HPDE6-E6E7 (cell line): ENCODE measurements at regions not wholly inside any gene's neighbourhood (a gene's known extent, or its start where the extent isn't known, plus 50 kb on each side); places are given as distances from the start of the nearest gene placed in this dataset.

Experiments
- DNase-seq: peaks from one replicate; pipeline ENCODE4 v3.0.0; 2011; ENCODE audit warnings: missing footprints; ENCODE audit errors: extremely low spot score

- no peak for DNase-seq
Measured at GRCh38 chr9:693201-694091, 148.1 kb upstream of the DMRT1 start.

GRCh38 chr9:694092-694402 is 147.4 kb upstream of the DMRT1 start:
- DNase-seq, result no peak

DNA sequence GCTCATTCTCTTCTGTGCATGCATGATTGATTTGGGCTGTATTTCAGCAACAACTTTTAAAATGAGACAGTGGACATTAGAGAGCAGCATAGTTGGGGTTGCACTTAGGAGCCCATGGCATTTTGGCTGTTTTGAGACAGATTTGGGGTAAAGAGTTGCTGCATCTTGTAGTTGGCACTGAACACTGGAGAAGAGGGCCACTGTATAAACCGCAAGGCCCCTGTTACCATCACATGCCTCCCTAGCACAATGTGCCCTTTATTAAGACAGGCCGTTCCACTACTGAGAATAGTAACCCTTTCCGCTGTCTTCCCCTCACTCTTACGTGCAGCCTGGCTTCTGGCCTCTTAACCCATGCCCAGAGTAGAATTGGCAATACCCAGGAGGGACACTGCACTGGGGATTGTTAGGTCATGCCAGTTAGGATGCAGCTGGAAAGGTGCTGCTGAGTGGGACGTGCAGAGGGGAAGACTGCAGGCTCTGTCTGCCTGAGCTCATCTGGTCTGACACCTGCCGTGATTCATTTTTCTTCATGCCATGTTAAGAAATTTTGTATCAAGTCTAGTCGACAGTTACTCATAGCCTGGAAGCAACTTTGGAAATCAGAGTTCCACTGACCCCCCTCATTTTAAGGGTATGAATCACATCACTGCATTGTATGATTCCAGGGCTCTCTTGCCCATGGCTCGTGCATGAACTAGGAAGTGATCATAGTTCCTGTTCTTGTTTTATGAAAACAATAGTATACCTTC is 146.9 kb upstream of the DMRT1 start:
- DNase-seq, result peak; percentile 75

DNA sequence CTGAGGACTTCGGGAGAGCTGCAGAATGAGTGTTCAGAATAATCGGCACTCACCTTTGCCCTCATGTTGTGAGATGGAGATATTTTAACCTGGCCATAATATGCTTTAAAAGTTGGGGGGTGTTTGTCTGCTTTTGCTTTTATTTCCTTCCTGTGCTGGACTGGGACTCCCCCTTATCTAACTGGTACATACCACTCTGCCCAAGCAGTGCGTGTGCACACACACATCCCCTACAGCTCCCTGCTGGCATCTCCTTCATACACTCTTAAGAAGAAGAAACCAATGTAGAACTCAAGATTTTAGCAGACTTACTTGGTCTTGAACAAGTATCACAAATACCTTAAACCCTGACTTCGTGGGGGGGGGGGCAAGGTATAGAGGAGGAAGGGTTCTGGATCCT is 146.2 kb upstream of the DMRT1 start:
- no peak for DNase-seq

DNA sequence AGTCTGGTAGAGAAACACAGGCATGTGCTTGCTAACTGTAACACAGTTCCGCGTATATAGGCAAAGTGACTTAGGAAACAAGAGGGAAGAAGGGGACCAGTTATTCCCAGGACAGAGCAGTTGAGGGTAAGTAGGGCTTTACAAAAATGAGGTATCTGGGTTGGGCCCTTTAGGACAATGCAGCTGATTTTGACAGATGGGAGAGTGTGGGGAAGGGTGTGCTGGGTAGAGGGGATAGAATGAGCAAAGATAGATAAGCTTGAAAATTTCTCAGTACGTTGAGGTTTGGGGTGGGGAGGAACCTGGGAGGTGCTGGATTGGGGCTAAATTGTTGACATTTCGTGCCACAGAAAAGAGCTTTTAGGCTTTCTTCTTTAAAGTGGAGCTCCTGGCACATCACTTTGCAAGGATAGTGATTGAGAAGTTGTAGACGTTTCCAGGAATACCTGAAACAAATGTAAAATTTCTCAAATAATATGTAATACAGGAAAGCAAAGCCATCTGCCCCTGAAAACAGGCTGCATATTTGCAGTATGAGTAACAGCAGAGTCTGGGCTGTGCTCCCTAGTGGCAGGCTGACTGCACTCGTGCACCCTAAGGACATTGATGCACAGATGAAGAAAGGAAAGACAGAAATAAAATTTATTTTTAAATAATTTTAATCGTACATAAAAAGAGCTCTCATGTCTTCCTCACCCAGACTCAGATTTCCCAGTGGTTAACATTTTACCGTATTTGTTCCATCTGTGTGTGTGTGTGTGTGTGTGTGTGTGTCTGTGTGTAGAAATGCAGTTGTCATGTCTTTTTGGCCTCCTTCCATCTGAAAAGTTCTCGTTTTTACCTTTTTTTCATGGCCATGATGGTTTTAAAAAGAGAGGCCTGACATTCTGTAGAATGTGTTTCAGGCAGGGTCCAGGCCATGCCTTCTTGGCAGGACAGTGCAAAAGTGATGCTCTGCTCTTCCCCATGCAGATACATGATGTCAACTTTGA is 144.9 kb upstream of the DMRT1 start:
- no peak for DNase-seq

DNA sequence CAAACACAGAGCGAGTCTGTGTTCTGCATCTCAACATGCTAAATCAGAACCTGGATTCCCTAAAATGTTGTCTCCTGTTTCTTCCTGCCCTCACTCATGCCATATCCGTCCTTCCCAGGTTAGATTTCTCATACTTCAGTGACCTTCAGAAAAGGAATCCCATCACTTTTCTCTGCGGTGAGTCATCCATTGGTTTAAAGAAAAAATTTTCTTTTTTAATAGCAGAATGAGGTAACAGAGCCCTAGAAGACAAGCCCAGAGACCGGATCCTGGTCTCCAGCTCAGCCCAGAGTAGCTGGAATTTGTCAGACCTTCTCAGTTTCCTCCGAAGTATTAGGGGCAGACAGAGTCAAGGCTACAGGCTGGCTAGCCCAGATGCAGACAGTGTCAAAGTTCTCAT is 143.2 kb upstream of the DMRT1 start:
- no peak for DNase-seq

DNA sequence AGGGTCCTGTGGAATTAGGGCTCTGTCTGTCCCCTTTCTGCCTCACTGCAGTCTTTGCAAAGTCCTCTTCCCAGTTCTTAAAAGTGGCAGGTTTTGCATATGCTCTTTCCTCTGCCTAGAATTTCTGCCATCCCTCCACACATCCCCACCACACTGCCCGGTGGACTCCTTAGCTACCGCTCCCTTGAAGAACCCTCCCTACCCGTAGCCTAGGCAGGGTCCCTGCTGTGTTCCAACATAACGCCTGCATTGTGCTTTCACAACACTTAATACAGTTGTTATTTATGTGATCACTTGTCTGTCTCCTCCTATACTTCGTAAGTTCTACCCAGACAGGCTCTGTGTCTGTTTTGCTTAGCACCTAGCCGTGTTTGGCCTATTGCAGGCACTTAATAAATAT is 142.5 kb upstream of the DMRT1 start:
- DNase-seq, result no peak

DNA sequence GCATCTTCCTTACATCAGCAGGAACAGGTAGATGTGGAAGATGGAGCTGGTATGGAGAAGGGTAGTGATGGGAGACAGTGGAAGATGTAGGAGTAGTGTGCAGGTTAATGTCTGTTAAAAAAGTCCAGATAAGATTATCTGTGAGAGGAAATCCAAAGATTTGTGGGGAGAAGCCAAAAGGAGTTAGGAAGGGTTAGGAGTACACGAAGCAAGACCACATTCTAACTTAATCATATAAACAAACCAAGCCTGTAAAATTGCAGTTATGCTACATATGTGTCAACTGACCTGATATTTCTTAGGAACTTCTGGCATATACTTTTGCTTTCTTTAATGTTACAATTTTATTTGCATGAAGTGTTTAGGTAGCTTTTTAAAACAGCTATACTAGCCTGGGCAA is 142.1 kb upstream of the DMRT1 start:
- no peak for DNase-seq

DNA sequence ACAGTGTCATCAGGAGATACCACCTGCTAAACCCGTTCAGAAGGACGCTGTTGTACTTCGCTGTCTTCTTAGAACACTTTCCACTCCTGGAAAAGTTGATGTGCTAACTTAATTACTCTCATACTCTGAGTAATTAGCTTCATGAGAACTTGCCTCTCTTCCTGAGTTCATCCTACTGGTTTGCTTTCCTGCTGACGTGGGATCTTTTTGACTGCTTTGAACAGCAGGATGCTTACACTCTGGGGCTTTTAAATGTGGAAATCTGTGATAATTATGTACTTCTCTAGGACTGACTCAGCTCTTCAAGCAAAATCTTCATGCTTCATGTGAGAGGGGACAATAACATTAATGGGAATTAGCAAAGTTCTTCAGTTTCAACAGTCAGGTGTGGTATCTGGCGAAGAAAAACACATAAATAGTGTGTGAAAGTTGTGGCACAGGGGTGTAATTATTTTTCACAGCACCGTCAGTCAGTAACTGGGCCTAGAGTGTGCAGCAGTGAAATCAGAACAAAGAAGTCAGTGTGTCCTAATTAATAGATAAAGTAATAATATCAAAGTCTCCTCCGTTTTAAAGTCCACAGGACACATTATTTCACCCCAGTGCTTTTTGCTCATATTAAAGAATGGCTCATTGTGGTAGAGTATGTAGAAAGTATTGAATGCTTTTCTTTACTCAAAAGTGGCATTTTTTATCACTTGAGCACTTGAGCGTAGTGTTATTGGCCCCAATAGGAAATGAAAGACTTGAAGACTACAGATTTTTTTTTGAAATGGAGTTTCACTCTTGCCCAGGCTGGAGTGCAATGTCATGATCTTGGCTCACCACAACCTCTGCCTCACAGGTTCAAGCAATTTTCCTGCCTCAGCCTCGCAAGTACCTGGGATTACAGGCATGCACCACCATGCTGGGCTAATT is 140.9 kb upstream of the DMRT1 start:
- DNase-seq, result no peak

DNA sequence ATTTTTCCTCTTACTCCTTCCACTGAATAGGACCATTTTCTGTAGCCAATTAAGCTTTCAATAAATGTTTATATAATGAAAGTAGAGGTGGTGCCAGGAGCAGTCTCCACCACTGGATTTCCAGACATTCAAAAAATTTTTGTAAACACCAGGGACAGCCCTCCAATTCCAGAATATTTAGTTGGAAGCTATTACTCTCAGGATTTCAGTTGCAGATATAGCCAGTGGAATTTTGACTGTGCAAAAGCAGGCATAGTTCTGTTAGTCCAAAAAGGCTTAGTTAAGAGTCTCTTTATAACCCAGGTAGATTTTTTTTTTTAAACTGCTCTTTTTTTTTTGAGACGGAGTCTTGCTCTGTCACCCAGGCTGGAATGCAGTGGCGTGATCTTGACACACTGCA is 138.1 kb upstream of the DMRT1 start:
- DNase-seq, result no peak

GRCh38 chr9:706073-706472 is 135.4 kb upstream of the DMRT1 start:
- DNase-seq, result no peak

GRCh38 chr9:706606-707459 is 134.7 kb upstream of the DMRT1 start:
- DNase-seq, result no peak

DNA sequence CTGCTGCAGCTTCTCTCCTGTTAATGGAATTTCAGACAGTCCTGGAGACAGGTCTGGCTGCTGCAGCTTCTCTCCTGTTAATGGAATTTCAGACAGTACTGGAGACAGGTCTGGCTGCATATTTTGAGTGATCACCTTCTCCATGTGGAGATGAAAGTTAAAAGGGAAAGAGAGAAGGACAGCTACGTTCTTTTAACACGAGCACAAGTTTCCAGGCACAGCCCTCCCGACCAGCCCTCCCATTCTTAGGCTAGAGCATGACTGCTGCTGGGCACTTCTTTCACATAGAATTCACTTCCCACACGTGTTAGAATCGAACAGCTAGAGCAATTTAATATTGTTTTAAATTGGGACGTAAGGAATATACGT is 133.3 kb upstream of the DMRT1 start:
- DNase-seq, result no peak

- no peak for DNase-seq
Measured at GRCh38 chr9:708551-709432, 132.7 kb upstream of the DMRT1 start.

GRCh38 chr9:710951-711745 is 130.3 kb upstream of the DMRT1 start:
- DNase-seq, result no peak

- no peak for DNase-seq
Measured at GRCh38 chr9:711761-712553, 129.5 kb upstream of the DMRT1 start.

DNA sequence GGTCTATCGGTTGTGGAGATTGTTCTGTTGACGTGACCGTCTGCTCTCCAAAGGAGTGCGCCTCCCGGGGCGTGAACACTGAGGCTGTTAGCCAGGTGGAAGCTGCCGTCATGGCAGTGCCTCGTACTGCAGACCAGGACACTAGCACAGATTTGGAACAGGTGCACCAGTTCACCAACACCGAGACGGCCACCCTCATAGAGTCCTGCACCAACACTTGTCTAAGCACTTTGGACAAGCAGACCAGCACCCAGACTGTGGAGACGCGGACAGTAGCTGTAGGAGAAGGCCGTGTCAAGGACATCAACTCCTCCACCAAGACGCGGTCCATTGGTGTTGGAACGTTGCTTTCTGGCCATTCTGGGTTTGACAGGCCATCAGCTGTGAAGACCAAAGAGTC is 128.9 kb upstream of the DMRT1 start:
- DNase-seq, result no peak
